Heart left ventricle (tissue), 16 donors: ENCODE measurements at regions not wholly inside any gene's neighbourhood (a gene's known extent, or its start where the extent isn't known, plus 50 kb on each side); places are given as distances from the start of the nearest gene placed in this dataset.

ENCODE experiments used
- ATAC-seq, 4 donors: fragments of 200-7000 bp; cut with Tn5 transposase; one replicate each; pipeline ENCODE4 v1.9.1; 2020 to 2022; ENCODE audit warnings: moderate library complexity in 4 of 4, mild to moderate bottlenecking in 3 of 4, moderate number of reproducible peaks in 1 of 4
- DNase-seq, 5 donors: peaks; one replicate each; pipeline ENCODE4 v3.0.0-alpha.2; 2020
- H3K27ac ChIP-seq, 12 donors: fragments of 200-600 bp; sonication (generic) in 4 of 12; one replicate each; pipeline versions ENCODE4 v1.5.0 to v1.8.0; 2016 to 2022; ENCODE audit warnings: mild to moderate bottlenecking in 2 of 12
- H3K27me3 ChIP-seq, 9 donors: fragments of 200-600 bp; sonication (generic) in 2 of 9; one replicate each; pipeline versions ENCODE4 v1.5.1 to v1.8.0; 2016 to 2022; ENCODE audit warnings: mild to moderate bottlenecking in 3 of 9
- H3K36me3 ChIP-seq, 9 donors: fragments of 200-600 bp; sonication (generic) in 2 of 9; one replicate each; pipeline versions ENCODE4 v1.5.0 to v1.8.0; 2018 to 2022; ENCODE audit warnings: mild to moderate bottlenecking in 2 of 9
- H3K4me1 ChIP-seq, 12 donors: fragments of 200-600 bp; sonication (generic) in 4 of 12; one replicate each; pipeline versions ENCODE4 v1.5.0 to v1.8.0; 2016 to 2022; ENCODE audit warnings: mild to moderate bottlenecking in 3 of 12
- H3K4me3 ChIP-seq, 12 donors: fragments of 200-600 bp; sonication (generic) in 4 of 12; one replicate each; pipeline versions ENCODE4 v1.5.0 to v1.8.0; 2017 to 2022; ENCODE audit warnings: mild to moderate bottlenecking in 9 of 12, moderate library complexity in 4 of 12
- H3K9me3 ChIP-seq, 12 donors: fragments of 200-600 bp; sonication (generic) in 4 of 12; one replicate each; pipeline versions ENCODE4 v1.5.0 to v1.8.0; 2016 to 2022; ENCODE audit warnings: mild to moderate bottlenecking in 1 of 12
- CTCF ChIP-seq, 12 donors: fragments of 200-600 bp; sonication (generic) in 4 of 12; IDR thresholded peaks; one replicate each; pipeline versions ENCODE4 v1.5.0 to v1.8.0; 2018 to 2022; ENCODE audit warnings: antibody characterized with exemption in 12 of 12, mild to moderate bottlenecking in 5 of 12
- POLR2A ChIP-seq, 2 donors: fragments of 450-650 bp; IDR thresholded peaks; one replicate each; pipeline ENCODE4 v1.6.1; 2017; ENCODE audit warnings: antibody characterized with exemption in 2 of 2, mild to moderate bottlenecking in 2 of 2, moderate library complexity in 2 of 2
- WGBS, 4 donors: extraction: QIAGEN DNeasy Blood & Tissue Kit in 2 of 4; methylation state at CpG; one replicate each; pipeline versions ENCODE4 v1.1.5 to v1.1.7; 2013 to 2018; 5-methylcytosine and 5-hydroxymethylcytosine counted together
- intact Hi-C, 10 donors: fragments of 100-400 bp; cut with DNase I; formaldehyde crosslinking; loops; one replicate each; pipeline versions ENCODE4 v1.11.1 to v1.14.2; 2022
- donor health status: ischemic (EF 13 %, LVEDD 7.1; RV severe dilation, severe dysfunction).
- donor health status: healthy with polysubstance abuse.
- donor health status: DM: no; HTN: yes; CAD: no.
- donor health status: DM: no; HTN: no; CAD: no.
- donor health status: ischemic (EF 25% LVEDD 6.9; RV normal size, moderate dysfunction).
- donor health status: ischemic (EF 25% LVEDD 5.7; RV mildly dilated, moderate dysfunction).
- donor health status: healthy.
- donor health status: DM: yes; HTN: yes; CAD: no.
- donor health status: ischemic (EF 35%, LVEDD 5.7; RV mildly dilated, moderate dysfunction).
- donor health status: nonischemic (EF 11% LVEDD 7.7; RV severe dilation, severe dysfunction).
- donor health status: DM: yes; HTN: yes; CAD: no.
- donor health status: PGD.
- donor health status: ischemic (EF 29% LVEDD 5.4; RV normal size, mild dysfunction).
- donor health status: nonischemic (EF 23%, LVEDD 6.1; RV moderate dilation, normal function).

GRCh38 chr2:128812183-128812940, 493.7 kb upstream of the HS6ST1 start:
- peaks cover 0 to 10% (median 0%) of the 10 kb centered on the region in 12 donors for H3K9me3 ChIP-seq
- intact Hi-C loops, result no loop called here
- DNase-seq (no peak), ATAC-seq (no peak)
- peaks cover 0 to 8% (median 0%) of the 10 kb centered on the region in 12 donors for H3K4me1 ChIP-seq
- no peaks in the 10 kb centered on the region for H3K36me3 ChIP-seq
- no peak overlapping the region for H3K4me3 ChIP-seq
- TF ChIP-seq CTCF (IDR thresholded peaks at IDR 0.05) (no peak), POLR2A (IDR thresholded peaks at IDR 0.05) (no peak)
- no peak overlapping the region for H3K27ac ChIP-seq
- 84 to 94% (median 89%) methylated on average over 13 to 14 of the region's 14 CpGs for WGBS, 4 donors
- peaks cover 0 to 11% (median 0%) of the 10 kb centered on the region in 9 donors for H3K27me3 ChIP-seq

- intact Hi-C loops, result no loop called here
- ATAC-seq (no peak), DNase-seq (no peak)
- Histone ChIP-seq H3K4me1 (peaks cover 0 to 6% (median 0%) of the 10 kb centered on the region in 12 donors), H3K9me3 (peaks cover 0 to 6% (median 0%) of the 10 kb centered on the region in 12 donors), H3K27me3 (peaks cover 0 to 11% (median 0%) of the 10 kb centered on the region in 9 donors), H3K27ac (no peak overlapping the region), H3K36me3 (no peaks in the 10 kb centered on the region), H3K4me3 (no peak overlapping the region)
- TF ChIP-seq POLR2A (IDR thresholded peaks at IDR 0.05), result no peak
- TF ChIP-seq CTCF (IDR thresholded peaks at IDR 0.05), result no peak
- 74 to 95% (median 92%) methylated on average over 7 of the region's 7 CpGs for WGBS, 4 donors
These were observed 494.8 kb upstream of the HS6ST1 start for GRCh38 chr2:128813352-128814034.

DNA sequence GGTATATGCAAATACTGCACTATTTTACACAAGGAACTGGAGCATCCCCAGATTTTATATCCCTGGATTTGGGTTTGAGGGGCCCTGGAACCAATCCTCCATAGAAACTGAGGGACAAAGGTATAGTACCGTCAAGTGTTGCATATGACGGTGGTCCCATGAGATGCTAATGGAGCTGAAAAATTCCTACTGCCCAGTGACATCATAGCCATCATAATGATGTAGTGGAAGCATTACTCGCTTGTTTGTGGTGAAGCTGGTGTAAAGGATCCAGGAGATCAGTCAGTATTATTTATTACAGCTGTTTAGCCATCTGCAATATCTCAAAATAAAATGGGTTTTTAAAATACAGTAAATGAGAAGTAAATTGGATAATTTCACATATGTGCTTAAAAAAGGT, 496.6 kb upstream of the HS6ST1 start:
- WGBS, 4 donors, result 83 to 96% (median 93%) methylated on average over 3 of the region's 3 CpGs
- ATAC-seq (no peak), DNase-seq (no peak)
- Histone ChIP-seq H3K27ac (no peak overlapping the region), H3K27me3 (peaks cover 0 to 11% (median 0%) of the 10 kb centered on the region in 9 donors), H3K9me3 (peaks cover 0 to 4% (median 0%) of the 10 kb centered on the region in 12 donors), H3K36me3 (no peaks in the 10 kb centered on the region), H3K4me1 (no peaks in the 10 kb centered on the region), H3K4me3 (no peak overlapping the region)
- intact Hi-C loops, result no loop called here
- TF ChIP-seq CTCF (IDR thresholded peaks at IDR 0.05) (no peak), POLR2A (IDR thresholded peaks at IDR 0.05) (no peak)

DNA sequence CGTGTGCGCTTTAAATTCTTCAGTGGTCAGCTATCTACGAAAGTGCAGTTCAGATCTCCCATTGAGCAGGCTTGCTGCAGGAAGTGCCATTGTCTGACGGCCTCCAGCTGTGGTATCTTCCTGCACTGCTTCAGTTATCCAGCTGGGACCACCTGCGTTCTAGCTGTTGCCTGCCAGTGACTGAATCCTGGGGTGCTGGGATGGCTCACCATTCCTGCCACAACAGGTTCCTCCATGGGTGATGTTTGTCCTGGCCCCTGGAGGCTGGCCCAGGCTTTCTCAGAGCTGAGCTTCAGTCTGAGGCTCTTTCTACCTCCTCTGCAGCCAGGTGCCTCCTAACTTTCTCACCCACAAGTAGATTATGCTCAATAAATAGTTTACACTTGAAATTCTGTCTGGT, 498.5 kb upstream of the HS6ST1 start:
- TF ChIP-seq CTCF (IDR thresholded peaks at IDR 0.05), result no peak
- no peak for TF ChIP-seq POLR2A (IDR thresholded peaks at IDR 0.05)
- DNase-seq (no peak), ATAC-seq (no peak)
- Histone ChIP-seq H3K4me3 (no peak overlapping the region), H3K9me3 (no peaks in the 10 kb centered on the region), H3K27ac (no peak overlapping the region), H3K27me3 (peaks cover 0 to 7% (median 0%) of the 10 kb centered on the region in 9 donors), H3K4me1 (no peaks in the 10 kb centered on the region), H3K36me3 (no peaks in the 10 kb centered on the region)
- intact Hi-C loops, result no loop called here
- WGBS, 4 donors, result 40 to 62% (median 50%) methylated on average over 5 of the region's 5 CpGs
